WERI-Rb-1 (cell line): ENCODE measurements at regions not wholly inside any gene's neighbourhood (a gene's known extent, or its start where the extent isn't known, plus 50 kb on each side); places are given as distances from the start of the nearest gene placed in this dataset.

Experiments
- DNase-seq: peaks from one replicate; pipeline ENCODE4 v3.0.0-alpha.2; 2020
- H3K27ac ChIP-seq: fragments of 250-450 bp; sonication (Bioruptor Pico); 2 replicates; pipeline ENCODE4 v1.5.1; 2020; ENCODE audit warnings: mild to moderate bottlenecking, moderate library complexity
- H3K27me3 ChIP-seq: fragments of 250-450 bp; sonication (Bioruptor Pico); 2 replicates; pipeline ENCODE4 v1.5.1; 2021; ENCODE audit warnings: mild to moderate bottlenecking, low read depth, moderate library complexity; ENCODE audit not compliant: insufficient read depth, severe bottlenecking
- H3K36me3 ChIP-seq: fragments of 250-450 bp; sonication (Bioruptor Pico); 2 replicates; pipeline ENCODE4 v1.5.1; 2020; ENCODE audit warnings: mild to moderate bottlenecking, moderate library complexity
- H3K4me3 ChIP-seq: 2 replicates; pipeline ENCODE4 v1.5.1; 2011; ENCODE audit warnings: low read depth, mild to moderate bottlenecking, control low read depth, low read length
- H3K9me3 ChIP-seq: fragments of 250-450 bp; sonication (Bioruptor Pico); 2 replicates; pipeline ENCODE4 v1.5.1; 2021; ENCODE audit warnings: mild to moderate bottlenecking, moderate library complexity; ENCODE audit not compliant: severe bottlenecking
- CTCF ChIP-seq: IDR thresholded peaks from 2 replicates; pipeline ENCODE4 v1.5.1; 2011; ENCODE audit warnings: low read depth, mild to moderate bottlenecking, control low read depth, inconsistent platforms, low read length

GRCh38 chr10:8150401-8150905 lies 96.0 kb downstream of the GATA3 start:
- H3K4me3 ChIP-seq = no peak overlapping the region
- peaks cover 6% of the 10 kb centered on the region for H3K27me3 ChIP-seq
- TF ChIP-seq CTCF = no peak
- H3K9me3 ChIP-seq = no peaks in the 10 kb centered on the region
- H3K27ac ChIP-seq = no peak overlapping the region
- H3K36me3 ChIP-seq = no peaks in the 10 kb centered on the region
- no peak for DNase-seq

- DNase-seq = no peak
- no peak overlapping the region for H3K27ac ChIP-seq
Observed at GRCh38 chr10:8151086-8151485, 96.6 kb downstream of the GATA3 start.

GRCh38 chr10:8156918-8157317 lies 102.4 kb downstream of the GATA3 start:
- H3K4me3 ChIP-seq = no peak overlapping the region
- no peaks in the 10 kb centered on the region for H3K27me3 ChIP-seq
- H3K36me3 ChIP-seq = no peaks in the 10 kb centered on the region
- no peaks in the 10 kb centered on the region for H3K9me3 ChIP-seq
- no peak overlapping the region for H3K27ac ChIP-seq
- TF ChIP-seq CTCF = no peak
- no peak for DNase-seq

More at GRCh38 chr10:8151086-8151485, 96.6 kb downstream of the GATA3 start:
- Histone ChIP-seq H3K9me3 (no peaks in the 10 kb centered on the region), H3K27me3 (peaks cover 6% of the 10 kb centered on the region), H3K36me3 (no peaks in the 10 kb centered on the region), H3K4me3 (no peak overlapping the region)
- no peak for TF ChIP-seq CTCF

GRCh38 chr10:8158193-8159071 lies 103.9 kb downstream of the GATA3 start:
- no peak for DNase-seq

GRCh38 chr10:8159341-8160165 lies 105.1 kb downstream of the GATA3 start:
- DNase-seq = no peak
- no peaks in the 10 kb centered on the region for H3K27me3 ChIP-seq
- no peak for TF ChIP-seq CTCF
- no peaks in the 10 kb centered on the region for H3K9me3 ChIP-seq
- H3K36me3 ChIP-seq = no peaks in the 10 kb centered on the region
- H3K27ac ChIP-seq = no peak overlapping the region
- no peak overlapping the region for H3K4me3 ChIP-seq

More at GRCh38 chr10:8158193-8159071, 103.9 kb downstream of the GATA3 start:
- H3K36me3 ChIP-seq = no peaks in the 10 kb centered on the region
- no peak for TF ChIP-seq CTCF
- no peak overlapping the region for H3K4me3 ChIP-seq
- no peaks in the 10 kb centered on the region for H3K9me3 ChIP-seq
- no peak overlapping the region for H3K27ac ChIP-seq
- no peaks in the 10 kb centered on the region for H3K27me3 ChIP-seq
